HFF-Myc (cell line): ENCODE measurements at regions not wholly inside any gene's neighbourhood (a gene's known extent, or its start where the extent isn't known, plus 50 kb on each side); places are given as distances from the start of the nearest gene placed in this dataset.

Source experiments
- DNase-seq: peaks from one replicate; pipeline ENCODE4 v3.0.0-alpha.2; 2011; ENCODE audit warnings: low read depth; ENCODE audit errors: extremely low read depth
- H3K4me3 ChIP-seq: replicated peaks from 2 replicates; pipeline ENCODE4 v1.5.1; 2011; ENCODE audit warnings: low read depth, mild to moderate bottlenecking, control low read depth, low read length
- CTCF ChIP-seq: IDR thresholded peaks from 2 replicates; pipeline ENCODE4 v1.5.1; 2012; ENCODE audit warnings: mild to moderate bottlenecking, low read depth, low read length, control low read depth; ENCODE audit errors: missing control alignments

DNA sequence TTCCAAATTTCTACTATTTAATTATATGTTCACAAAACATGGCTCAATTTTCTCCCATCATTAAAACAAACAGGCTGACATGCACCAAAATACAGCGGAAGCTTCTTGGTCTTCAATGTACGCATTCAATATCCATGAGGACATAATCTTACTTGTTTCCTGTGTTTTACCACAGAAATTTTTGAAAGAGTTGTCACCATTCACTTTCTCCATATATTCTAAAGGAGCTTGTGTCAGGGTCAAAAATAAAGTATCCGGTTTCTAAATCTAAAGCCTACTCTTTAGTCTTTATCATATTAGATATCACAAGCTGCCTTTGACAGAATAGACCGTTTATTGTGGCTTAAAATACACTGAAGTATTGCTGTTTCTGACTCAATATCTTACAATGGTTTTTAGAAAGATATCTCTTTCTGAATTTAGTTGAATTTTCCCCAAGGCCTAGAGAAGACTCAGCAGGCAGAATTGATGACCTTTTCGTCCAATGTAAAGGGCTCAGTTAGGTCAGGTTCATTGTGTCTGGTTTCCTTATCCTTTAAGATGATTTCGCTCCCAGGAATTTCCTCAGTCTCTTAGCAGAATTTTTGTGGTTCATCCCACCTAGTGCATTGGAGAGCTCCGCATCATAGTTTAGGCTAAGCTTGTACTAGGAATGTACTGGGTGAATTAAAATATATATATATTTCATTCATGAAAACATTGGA lies 717.2 kb downstream of the NCAM2 start:
- H3K4me3 ChIP-seq, result no peak overlapping the region
- peak; percentile 46 for DNase-seq
- no peak for TF ChIP-seq CTCF

GRCh38 chr21:21722731-21723130 lies 724.5 kb downstream of the NCAM2 start:
- no peak overlapping the region for H3K4me3 ChIP-seq
- no peak for DNase-seq
- no peak for TF ChIP-seq CTCF

- DNase-seq, result no peak
- TF ChIP-seq CTCF, result no peak
- no peak overlapping the region for H3K4me3 ChIP-seq
These were observed 732.3 kb downstream of the NCAM2 start for GRCh38 chr21:21730512-21730911.

- no peak overlapping the region for H3K4me3 ChIP-seq
- TF ChIP-seq CTCF, result no peak
- no peak for DNase-seq
These were observed 733.4 kb downstream of the NCAM2 start for GRCh38 chr21:21731626-21732025.

DNA sequence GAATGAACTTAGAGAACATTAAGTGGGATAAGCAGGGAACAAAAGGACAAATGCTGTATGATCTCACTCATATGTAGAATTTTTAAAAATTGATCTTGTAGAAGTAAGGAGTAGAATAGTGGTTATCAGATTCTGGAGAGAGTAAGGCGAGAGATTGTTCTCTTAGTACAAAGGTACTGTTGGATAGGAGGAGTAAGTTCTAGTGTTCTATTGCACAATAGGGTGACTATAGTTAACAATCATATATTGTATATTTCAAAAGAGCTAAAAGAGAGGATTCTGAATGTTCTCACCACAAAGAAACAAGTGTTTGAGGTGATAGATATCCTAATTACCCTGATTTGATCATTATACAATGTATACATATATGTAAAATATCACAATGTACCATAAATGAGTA lies 735.9 kb downstream of the NCAM2 start:
- DNase-seq, result no peak
- TF ChIP-seq CTCF, result no peak
- H3K4me3 ChIP-seq, result no peak overlapping the region

DNA sequence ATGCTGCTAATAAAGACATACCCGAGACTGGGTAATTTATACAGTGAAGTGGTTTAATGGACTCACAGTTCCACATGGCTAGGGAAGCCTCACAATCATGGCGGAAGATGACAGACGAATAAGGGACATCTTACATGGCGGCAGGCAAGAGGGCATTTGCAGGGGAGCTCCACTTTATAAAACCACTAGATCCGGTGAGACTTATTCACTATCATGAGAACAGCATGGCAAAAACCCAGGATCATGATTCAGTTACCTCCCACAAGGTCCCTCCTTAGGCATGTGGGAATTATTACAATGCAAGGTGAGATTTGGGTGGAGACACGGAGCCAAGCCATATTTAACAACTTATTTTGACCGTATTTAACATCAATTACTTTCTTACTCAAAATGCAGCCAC lies 739.0 kb downstream of the NCAM2 start:
- no peak overlapping the region for H3K4me3 ChIP-seq
- DNase-seq, result no peak
- no peak for TF ChIP-seq CTCF

GRCh38 chr21:21740207-21740606 lies 742.0 kb downstream of the NCAM2 start:
- DNase-seq, result no peak
- no peak for TF ChIP-seq CTCF
- H3K4me3 ChIP-seq, result no peak overlapping the region
